GM13977 (cell line): ENCODE measurements at regions not wholly inside any gene's neighbourhood (a gene's known extent, or its start where the extent isn't known, plus 50 kb on each side); places are given as distances from the start of the nearest gene placed in this dataset.

Source experiments
- DNase-seq: peaks from one replicate; pipeline ENCODE4 v3.0.0; 2012; ENCODE audit warnings: low spot score
- in situ Hi-C: fragments of 300-500 bp; cut with MboI; formaldehyde crosslinking; loops from one replicate; pipeline ENCODE4 v1.12.0; 2022; ENCODE audit warnings: low sequenced_read_pairs, low pct_unique_long_range_greater_than_20kb, mixed read lengths, inconsistent platforms; ENCODE audit not compliant: unreplicated experiment
- TF ChIP-seq, protein P1 (sequence below): IDR thresholded peaks from 2 replicates; pipeline ENCODE4 v1.5.1; 2012; ENCODE audit warnings: mild to moderate bottlenecking, control low read depth; ENCODE audit not compliant: insufficient read depth; ENCODE audit errors: extremely low read depth, missing control alignments

DNA sequence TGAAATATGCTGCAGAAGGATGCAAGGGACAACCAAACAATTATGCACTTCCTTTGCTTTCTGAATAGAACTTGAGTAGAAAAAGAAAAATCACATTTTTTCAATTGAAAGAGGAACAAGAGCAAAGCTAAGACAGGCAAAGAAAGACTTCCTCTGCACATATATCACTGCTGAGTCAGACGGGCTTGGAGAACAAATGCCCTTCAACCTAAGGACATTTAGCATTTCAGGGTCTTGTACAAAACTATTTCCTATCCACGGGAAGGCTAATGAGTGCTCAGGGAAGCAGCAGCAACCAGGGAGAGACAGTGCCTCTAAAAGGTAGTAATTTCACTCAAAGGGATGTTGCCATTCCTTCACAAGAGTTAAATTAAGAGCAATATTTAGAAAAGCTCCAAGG lies 570.0 kb upstream of the GCFC2 start:
- TF ChIP-seq, protein P1, sequence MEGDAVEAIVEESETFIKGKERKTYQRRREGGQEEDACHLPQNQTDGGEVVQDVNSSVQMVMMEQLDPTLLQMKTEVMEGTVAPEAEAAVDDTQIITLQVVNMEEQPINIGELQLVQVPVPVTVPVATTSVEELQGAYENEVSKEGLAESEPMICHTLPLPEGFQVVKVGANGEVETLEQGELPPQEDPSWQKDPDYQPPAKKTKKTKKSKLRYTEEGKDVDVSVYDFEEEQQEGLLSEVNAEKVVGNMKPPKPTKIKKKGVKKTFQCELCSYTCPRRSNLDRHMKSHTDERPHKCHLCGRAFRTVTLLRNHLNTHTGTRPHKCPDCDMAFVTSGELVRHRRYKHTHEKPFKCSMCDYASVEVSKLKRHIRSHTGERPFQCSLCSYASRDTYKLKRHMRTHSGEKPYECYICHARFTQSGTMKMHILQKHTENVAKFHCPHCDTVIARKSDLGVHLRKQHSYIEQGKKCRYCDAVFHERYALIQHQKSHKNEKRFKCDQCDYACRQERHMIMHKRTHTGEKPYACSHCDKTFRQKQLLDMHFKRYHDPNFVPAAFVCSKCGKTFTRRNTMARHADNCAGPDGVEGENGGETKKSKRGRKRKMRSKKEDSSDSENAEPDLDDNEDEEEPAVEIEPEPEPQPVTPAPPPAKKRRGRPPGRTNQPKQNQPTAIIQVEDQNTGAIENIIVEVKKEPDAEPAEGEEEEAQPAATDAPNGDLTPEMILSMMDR = no peak
- in situ Hi-C loops = no loop called here
- no peak for DNase-seq

DNA sequence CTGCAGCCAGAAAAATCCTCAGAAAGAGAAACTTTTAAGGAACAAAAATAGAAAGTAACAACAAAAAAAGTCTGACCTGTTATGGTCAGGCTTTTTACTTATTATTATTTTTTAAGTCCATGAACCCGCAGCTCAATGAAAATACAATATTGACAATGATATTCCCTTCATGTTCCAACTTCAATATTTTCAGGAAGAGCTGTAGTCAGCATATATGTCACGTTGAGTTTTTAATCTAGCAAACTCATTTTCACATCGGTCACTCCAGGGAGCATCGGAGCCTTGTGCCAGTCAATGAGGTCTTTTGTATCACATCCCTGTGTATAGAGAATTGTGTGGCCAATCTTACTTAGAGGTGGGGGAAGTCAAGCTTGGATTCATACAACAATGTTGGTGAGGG lies 568.4 kb upstream of the GCFC2 start:
- TF ChIP-seq, protein P1 = no peak
- in situ Hi-C loops = no loop called here
- DNase-seq = no peak

DNA sequence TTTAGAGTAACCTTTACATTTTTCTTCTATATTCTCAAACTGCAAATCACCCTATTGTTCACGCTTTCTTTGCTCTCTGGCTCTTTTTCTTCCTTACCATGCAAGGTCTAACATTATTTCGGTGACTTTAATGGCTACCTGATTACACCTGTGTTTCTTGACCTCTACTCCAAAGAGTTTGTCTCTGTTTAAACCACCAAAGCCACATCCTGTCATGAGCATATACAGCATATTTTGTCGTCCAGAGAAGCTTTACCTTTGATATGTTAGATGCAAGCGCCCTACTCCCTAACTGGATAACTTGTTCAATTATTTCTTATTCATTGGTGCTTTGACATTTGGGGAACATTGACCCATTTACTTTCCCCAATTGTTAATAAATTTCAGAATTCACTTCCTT lies 565.1 kb upstream of the GCFC2 start:
- in situ Hi-C loops = no loop called here
- TF ChIP-seq, protein P1 = no peak
- no peak for DNase-seq

DNA sequence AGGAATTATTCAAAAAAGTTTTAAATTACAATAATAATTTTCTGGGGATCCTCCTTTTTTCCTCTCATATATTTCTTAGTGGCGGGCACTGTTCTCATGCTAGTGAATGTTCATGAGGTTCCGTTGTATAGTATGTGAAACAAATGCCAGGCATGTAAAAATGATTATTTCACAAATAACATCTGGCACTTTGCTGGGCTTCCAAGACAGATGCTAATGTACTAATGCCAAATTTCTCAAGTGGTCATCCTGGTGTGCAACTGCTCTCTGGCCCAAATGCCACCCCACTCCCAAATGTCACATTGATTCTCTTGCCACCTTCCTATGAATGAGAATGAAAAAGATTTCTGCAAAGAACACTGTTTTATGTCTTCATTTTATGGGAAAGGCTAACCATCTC lies 564.0 kb upstream of the GCFC2 start:
- in situ Hi-C loops = no loop called here
- no peak for DNase-seq
- TF ChIP-seq, protein P1 = no peak

DNA sequence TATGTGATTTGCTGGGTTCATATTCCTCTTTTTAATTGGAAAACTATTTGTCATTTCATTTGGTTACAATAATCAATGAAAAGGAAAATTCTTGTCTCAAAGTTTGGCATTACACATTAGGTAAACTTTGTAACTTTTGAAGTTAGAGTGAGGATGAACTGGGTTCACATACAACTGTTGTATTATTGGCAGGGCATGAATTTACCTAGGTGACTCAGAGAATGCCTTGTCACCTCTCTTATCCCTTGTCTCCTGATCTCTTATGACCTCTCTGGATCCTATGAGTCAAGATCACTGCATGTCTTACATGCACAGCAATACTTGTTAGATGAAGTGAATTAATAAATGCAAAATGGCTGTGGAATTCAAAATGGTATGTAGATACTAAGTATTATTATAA lies 563.4 kb upstream of the GCFC2 start:
- no peak for DNase-seq
- in situ Hi-C loops = no loop called here
- TF ChIP-seq, protein P1 = no peak

DNA sequence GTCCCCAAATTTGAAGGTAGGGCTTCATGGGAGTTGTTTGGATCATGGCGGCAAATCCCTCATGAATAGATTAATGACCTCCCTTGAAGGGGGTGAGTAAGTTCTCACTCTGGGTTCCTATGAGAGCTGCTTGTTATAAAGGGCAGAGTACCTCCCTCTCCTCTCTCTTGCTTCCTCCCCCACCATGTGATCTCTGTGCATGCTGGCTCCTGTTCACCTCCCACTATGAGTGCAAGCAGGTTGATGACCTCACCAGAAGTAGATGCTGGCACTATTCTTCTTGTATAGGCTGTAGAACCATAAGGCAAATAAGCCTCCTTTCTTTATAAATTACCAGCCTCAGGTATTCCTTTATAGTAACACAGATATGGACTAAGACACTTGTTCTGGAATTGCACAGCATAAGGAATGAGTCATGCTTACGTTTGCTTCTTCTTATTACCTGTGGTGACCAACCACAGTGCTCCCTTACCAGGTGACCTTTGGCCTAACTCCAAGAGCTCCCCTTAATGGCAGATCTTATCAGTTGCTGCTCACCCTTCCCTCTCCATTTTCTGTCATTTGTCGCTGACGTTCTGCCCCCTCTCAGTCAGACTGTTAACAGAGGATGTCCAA lies 559.5 kb upstream of the GCFC2 start:
- TF ChIP-seq, protein P1 = no peak
- in situ Hi-C loops = no loop called here
- no peak for DNase-seq
